ENCODE measurements at regions not wholly inside any gene's neighbourhood (a gene's known extent, or its start where the extent isn't known, plus 50 kb on each side); places are given as distances from the start of the nearest gene placed in this dataset.
"Not testable (repeated sequence)": the region's sequence is repeated elsewhere in the genome, so short reads cannot be mapped to it uniquely, and the experiment has no call there.

DNA sequence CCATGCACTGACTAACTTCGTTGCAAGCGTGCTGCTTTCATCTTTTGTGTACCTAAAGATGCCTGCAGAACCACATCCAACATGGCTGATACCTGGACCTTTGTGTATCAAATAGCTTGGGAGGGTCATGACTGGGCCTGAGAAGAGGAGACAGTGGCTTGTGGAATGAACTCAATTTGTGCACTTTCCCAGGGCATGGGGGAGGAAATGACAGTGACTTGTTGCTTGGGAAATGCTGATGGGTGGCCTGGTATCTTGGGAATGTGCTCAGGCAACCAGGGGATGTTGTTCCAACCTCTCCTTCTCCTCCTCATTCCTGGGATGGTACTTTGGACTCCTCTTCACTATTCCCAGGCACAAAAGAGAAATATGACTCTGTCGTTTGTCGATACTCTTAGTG, 70.7 kb upstream of the ZNG1B start:
- H3K4me1 ChIP-seq (ENCODE audit: control insufficient read depth, insufficient read depth, low read length); BruUV-seq (replicated peaks); H4K20me1 ChIP-seq (ENCODE audit: insufficient read depth, low read length); H3K9me3 ChIP-seq (ENCODE audit: control insufficient read depth, insufficient read depth, low read length); ATAC-seq (ENCODE audit: low read depth); H4K5ac ChIP-seq (ENCODE audit: low read depth, low read length); H2BK20ac ChIP-seq (ENCODE audit: low read depth, low read length); H3K23ac ChIP-seq (ENCODE audit: low read depth, low read length); H3K9ac ChIP-seq (ENCODE audit: low read depth, low read length); H3K79me1 ChIP-seq (ENCODE audit: low read depth in 1 of 2, low read length in 2 of 2); H3K18ac ChIP-seq (ENCODE audit: low read depth, low read length); H2AFZ ChIP-seq (replicated peaks; ENCODE audit: low read length, poor library complexity); H3K4me2 ChIP-seq (ENCODE audit: low read depth, low read length); POLR2A ChIA-PET (ENCODE audit: unreplicated experiment); H3K9me1 ChIP-seq (ENCODE audit: insufficient read depth, low read length); H3K27ac ChIP-seq (ENCODE audit: insufficient read depth, low read length); H2BK5ac ChIP-seq (ENCODE audit: low read depth, low read length, poor library complexity, severe bottlenecking); H3K36me3 ChIP-seq (ENCODE audit: control insufficient read depth, insufficient read depth, low read length); H2BK15ac ChIP-seq (ENCODE audit: low read depth, low read length); H2BK120ac ChIP-seq (ENCODE audit: low read depth, low read length); H2AK9ac ChIP-seq (replicated peaks; ENCODE audit: low read depth, low read length, poor library complexity); H3K14ac ChIP-seq (replicated peaks; ENCODE audit: low read depth, low read length); H3K4ac ChIP-seq (ENCODE audit: low read depth, low read length); CTCF ChIA-PET; dilution Hi-C loops (cut with HindIII; ENCODE audit: low sequenced_read_pairs, unreplicated experiment); DNase-seq; H4K91ac ChIP-seq (ENCODE audit: insufficient read depth, low read depth, low read length); H3K56ac ChIP-seq (ENCODE audit: extremely low read depth, insufficient read depth, low read length); H2AK5ac ChIP-seq (ENCODE audit: low read depth, low read length); H3K4me3 ChIP-seq (ENCODE audit: insufficient read depth, low read depth, low read length); H4K8ac ChIP-seq (ENCODE audit: low read depth in 2 of 2, low read length in 2 of 2); intact Hi-C loops (cut with micrococcal nuclease); in situ Hi-C loops (cut with MboI; ENCODE audit: low sequenced_read_pairs): not testable (repeated sequence)
- WGBS, 2 experiments (ENCODE audit: extremely low coverage in 2 of 2, insufficient read length in 1 of 2): no CpG with 5 or more reads among the region's 4 CpGs
- H3K27me3 ChIP-seq (ENCODE audit: control insufficient read depth, insufficient read depth, low read length): peaks cover 17% of the 10 kb centered on the region

- H4K20me1 ChIP-seq (ENCODE audit: insufficient read depth, low read length); H2BK120ac ChIP-seq (ENCODE audit: low read depth, low read length); ATAC-seq (ENCODE audit: low read depth); H3K4me1 ChIP-seq (ENCODE audit: control insufficient read depth, insufficient read depth, low read length); H3K9me1 ChIP-seq (ENCODE audit: insufficient read depth, low read length); POLR2A ChIA-PET (ENCODE audit: unreplicated experiment); H3K4me2 ChIP-seq (ENCODE audit: low read depth, low read length); H3K56ac ChIP-seq (ENCODE audit: extremely low read depth, insufficient read depth, low read length); H3K23ac ChIP-seq (ENCODE audit: low read depth, low read length); H3K4me3 ChIP-seq (ENCODE audit: insufficient read depth, low read depth, low read length); H3K27ac ChIP-seq (ENCODE audit: insufficient read depth, low read length); dilution Hi-C loops (cut with HindIII; ENCODE audit: low sequenced_read_pairs, unreplicated experiment); H3K14ac ChIP-seq (replicated peaks; ENCODE audit: low read depth, low read length); in situ Hi-C loops (cut with MboI; ENCODE audit: low sequenced_read_pairs); intact Hi-C loops (cut with micrococcal nuclease); DNase-seq; H2AK5ac ChIP-seq (ENCODE audit: low read depth, low read length); H3K4ac ChIP-seq (ENCODE audit: low read depth, low read length); H3K18ac ChIP-seq (ENCODE audit: low read depth, low read length); H4K5ac ChIP-seq (ENCODE audit: low read depth, low read length); H3K9ac ChIP-seq (ENCODE audit: low read depth, low read length); H4K8ac ChIP-seq (ENCODE audit: low read depth in 2 of 2, low read length in 2 of 2); H2BK20ac ChIP-seq (ENCODE audit: low read depth, low read length); H2BK15ac ChIP-seq (ENCODE audit: low read depth, low read length); H2AFZ ChIP-seq (replicated peaks; ENCODE audit: low read length, poor library complexity); H2AK9ac ChIP-seq (replicated peaks; ENCODE audit: low read depth, low read length, poor library complexity); H3K36me3 ChIP-seq (ENCODE audit: control insufficient read depth, insufficient read depth, low read length); H3K9me3 ChIP-seq (ENCODE audit: control insufficient read depth, insufficient read depth, low read length); H3K79me1 ChIP-seq (ENCODE audit: low read depth in 1 of 2, low read length in 2 of 2); H2BK5ac ChIP-seq (ENCODE audit: low read depth, low read length, poor library complexity, severe bottlenecking); BruUV-seq (replicated peaks); H4K91ac ChIP-seq (ENCODE audit: insufficient read depth, low read depth, low read length): not testable (repeated sequence)
- H3K27me3 ChIP-seq (ENCODE audit: control insufficient read depth, insufficient read depth, low read length): peaks cover 17% of the 10 kb centered on the region
- CTCF ChIA-PET: interaction anchor here (0.8 kb wide), 1 partner anchor 24 kb away, joined by 3 read pairs; no protein-coding TSS in a partner anchor
- no CpG with 5 or more reads among the region's 2 CpGs for WGBS, 2 experiments (ENCODE audit: extremely low coverage in 2 of 2, insufficient read length in 1 of 2)
Measured at GRCh38 chr2:113365791-113366190, 71.7 kb upstream of the ZNG1B start.
